ENCODE measurements at regions not wholly inside any gene's neighbourhood (a gene's known extent, or its start where the extent isn't known, plus 50 kb on each side); places are given as distances from the start of the nearest gene placed in this dataset.

GRCh38 chr10:57249615-57250281 lies 888.7 kb upstream of the ZWINT start:
- 48% methylated on average over 14 of the region's 32 CpGs for WGBS (ENCODE audit: low lambda C conversion rate)
- H3K4me1 ChIP-seq (ENCODE audit: control insufficient read depth in 1 of 2, insufficient read depth in 2 of 2, low read depth in 1 of 2, low read length in 1 of 2), result no peaks in the 10 kb centered on the region
- POLR2A ChIA-PET, result no interaction called here
- no peaks in the 10 kb centered on the region for H4K20me1 ChIP-seq (ENCODE audit: insufficient read depth)
- CTCF ChIA-PET, result no interaction called here
- no peaks in the 10 kb centered on the region for H3K9me3 ChIP-seq
- TF ChIP-seq SIN3A (IDR thresholded peaks at IDR 0.05; ENCODE audit: borderline replicate concordance, low read depth, low read length), result no peak
- no peak for TF ChIP-seq EZH2phosphoT487 (IDR thresholded peaks at IDR 0.05; ENCODE audit: borderline replicate concordance, low read depth)
- TF ChIP-seq SMC3 (IDR thresholded peaks at IDR 0.05; ENCODE audit: low read depth, low read length), result no peak
- TF ChIP-seq MEF2A (IDR thresholded peaks at IDR 0.05; ENCODE audit: borderline replicate concordance, low read depth), result no peak
- no peak for TF ChIP-seq FOXJ3 (CRISPR knock-in tag; IDR thresholded peaks at IDR 0.05)
- TF ChIP-seq TEAD4 (IDR thresholded peaks at IDR 0.05; ENCODE audit: borderline replicate concordance, insufficient read depth), result no peak
- TF ChIP-seq NRF1 (IDR thresholded peaks at IDR 0.05; ENCODE audit: low read depth, low read length), result no peak
- TF ChIP-seq NFIC (IDR thresholded peaks at IDR 0.05; ENCODE audit: borderline replicate concordance), result no peak
- TF ChIP-seq, protein P1, sequence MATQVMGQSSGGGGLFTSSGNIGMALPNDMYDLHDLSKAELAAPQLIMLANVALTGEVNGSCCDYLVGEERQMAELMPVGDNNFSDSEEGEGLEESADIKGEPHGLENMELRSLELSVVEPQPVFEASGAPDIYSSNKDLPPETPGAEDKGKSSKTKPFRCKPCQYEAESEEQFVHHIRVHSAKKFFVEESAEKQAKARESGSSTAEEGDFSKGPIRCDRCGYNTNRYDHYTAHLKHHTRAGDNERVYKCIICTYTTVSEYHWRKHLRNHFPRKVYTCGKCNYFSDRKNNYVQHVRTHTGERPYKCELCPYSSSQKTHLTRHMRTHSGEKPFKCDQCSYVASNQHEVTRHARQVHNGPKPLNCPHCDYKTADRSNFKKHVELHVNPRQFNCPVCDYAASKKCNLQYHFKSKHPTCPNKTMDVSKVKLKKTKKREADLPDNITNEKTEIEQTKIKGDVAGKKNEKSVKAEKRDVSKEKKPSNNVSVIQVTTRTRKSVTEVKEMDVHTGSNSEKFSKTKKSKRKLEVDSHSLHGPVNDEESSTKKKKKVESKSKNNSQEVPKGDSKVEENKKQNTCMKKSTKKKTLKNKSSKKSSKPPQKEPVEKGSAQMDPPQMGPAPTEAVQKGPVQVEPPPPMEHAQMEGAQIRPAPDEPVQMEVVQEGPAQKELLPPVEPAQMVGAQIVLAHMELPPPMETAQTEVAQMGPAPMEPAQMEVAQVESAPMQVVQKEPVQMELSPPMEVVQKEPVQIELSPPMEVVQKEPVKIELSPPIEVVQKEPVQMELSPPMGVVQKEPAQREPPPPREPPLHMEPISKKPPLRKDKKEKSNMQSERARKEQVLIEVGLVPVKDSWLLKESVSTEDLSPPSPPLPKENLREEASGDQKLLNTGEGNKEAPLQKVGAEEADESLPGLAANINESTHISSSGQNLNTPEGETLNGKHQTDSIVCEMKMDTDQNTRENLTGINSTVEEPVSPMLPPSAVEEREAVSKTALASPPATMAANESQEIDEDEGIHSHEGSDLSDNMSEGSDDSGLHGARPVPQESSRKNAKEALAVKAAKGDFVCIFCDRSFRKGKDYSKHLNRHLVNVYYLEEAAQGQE (IDR thresholded peaks at IDR 0.05; ENCODE audit: low read depth, low read length), result no peak
- no peaks in the 10 kb centered on the region; the same call in 1 of the 2 replicates for H3K9me2 ChIP-seq
- no peaks in the 10 kb centered on the region for H3K27me3 ChIP-seq (ENCODE audit: insufficient read depth)
- H3K79me2 ChIP-seq (ENCODE audit: insufficient read depth), result no peaks in the 10 kb centered on the region
- no peak overlapping the region for H3K9ac ChIP-seq
- no peak overlapping the region for H3K4me3 ChIP-seq (ENCODE audit: low read depth in 2 of 2, low read length in 1 of 2)
- no peak for DNase-seq
- H3K36me3 ChIP-seq (replicated peaks in 1 of 2; ENCODE audit: control insufficient read depth in 1 of 2, insufficient read depth in 2 of 2, low read length in 1 of 2), result no peaks in the 10 kb centered on the region
- no peak overlapping the region for H2AFZ ChIP-seq (ENCODE audit: low read depth)
- no peak overlapping the region for H3K4me2 ChIP-seq
- H3K27ac ChIP-seq (ENCODE audit: low read depth in 2 of 2, low read length in 1 of 2), result no peak overlapping the region
- H3F3A ChIP-seq (replicated peaks; ENCODE audit: insufficient read depth), result no peaks in the 10 kb centered on the region

GRCh38 chr10:57247271-57247670 lies 886.2 kb upstream of the ZWINT start:
- no peaks in the 10 kb centered on the region; the same call in 1 of the 2 replicates for H3K9me2 ChIP-seq
- POLR2A ChIA-PET, result no interaction called here
- no peaks in the 10 kb centered on the region for H3K27me3 ChIP-seq (ENCODE audit: insufficient read depth)
- H3K27ac ChIP-seq (ENCODE audit: low read depth in 2 of 2, low read length in 1 of 2), result no peak overlapping the region
- H3K9me3 ChIP-seq, result no peaks in the 10 kb centered on the region
- no peak overlapping the region for H3K4me3 ChIP-seq (ENCODE audit: low read depth in 2 of 2, low read length in 1 of 2)
- WGBS (ENCODE audit: low lambda C conversion rate), result 14% methylated on average over 4 of the region's 4 CpGs
- H3K36me3 ChIP-seq (replicated peaks in 1 of 2; ENCODE audit: control insufficient read depth in 1 of 2, insufficient read depth in 2 of 2, low read length in 1 of 2), result no peaks in the 10 kb centered on the region
- TF ChIP-seq POLR2AphosphoS5 (IDR thresholded peaks at IDR 0.05; ENCODE audit: low read depth, low read length) (no peak), NRF1 (IDR thresholded peaks at IDR 0.05; ENCODE audit: low read depth, low read length) (no peak), NFIC (IDR thresholded peaks at IDR 0.05; ENCODE audit: borderline replicate concordance) (no peak), JUND (IDR thresholded peaks at IDR 0.05) (no peak), TCF12 (IDR thresholded peaks at IDR 0.05) (no peak), ZBTB33 (IDR thresholded peaks at IDR 0.05; ENCODE audit: borderline replicate concordance, low read depth) (no peak), IRF3 (IDR thresholded peaks at IDR 0.05; ENCODE audit: low read depth, low read length) (no peak)
- TF ChIP-seq, protein P1 (IDR thresholded peaks at IDR 0.05; ENCODE audit: low read depth, low read length), result no peak
- TF ChIP-seq, protein P2, sequence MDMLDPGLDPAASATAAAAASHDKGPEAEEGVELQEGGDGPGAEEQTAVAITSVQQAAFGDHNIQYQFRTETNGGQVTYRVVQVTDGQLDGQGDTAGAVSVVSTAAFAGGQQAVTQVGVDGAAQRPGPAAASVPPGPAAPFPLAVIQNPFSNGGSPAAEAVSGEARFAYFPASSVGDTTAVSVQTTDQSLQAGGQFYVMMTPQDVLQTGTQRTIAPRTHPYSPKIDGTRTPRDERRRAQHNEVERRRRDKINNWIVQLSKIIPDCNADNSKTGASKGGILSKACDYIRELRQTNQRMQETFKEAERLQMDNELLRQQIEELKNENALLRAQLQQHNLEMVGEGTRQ (IDR thresholded peaks at IDR 0.05; ENCODE audit: borderline replicate concordance, low read depth, low read length), result no peak
- no peak overlapping the region for H3K9ac ChIP-seq
- no peak for DNase-seq
- H2AFZ ChIP-seq (ENCODE audit: low read depth), result no peak overlapping the region
- no peak overlapping the region for H3K4me2 ChIP-seq
- no peaks in the 10 kb centered on the region for H4K20me1 ChIP-seq (ENCODE audit: insufficient read depth)
- H3K4me1 ChIP-seq (ENCODE audit: control insufficient read depth in 1 of 2, insufficient read depth in 2 of 2, low read depth in 1 of 2, low read length in 1 of 2), result no peaks in the 10 kb centered on the region
- CTCF ChIA-PET, result no interaction called here
- no peaks in the 10 kb centered on the region for H3F3A ChIP-seq (replicated peaks; ENCODE audit: insufficient read depth)
- no peaks in the 10 kb centered on the region for H3K79me2 ChIP-seq (ENCODE audit: insufficient read depth)
